D721Med (cell line): ENCODE measurements at regions not wholly inside any gene's neighbourhood (a gene's known extent, or its start where the extent isn't known, plus 50 kb on each side); places are given as distances from the start of the nearest gene placed in this dataset.
"Not testable (repeated sequence)": the region's sequence is repeated elsewhere in the genome, so short reads cannot be mapped to it uniquely, and the experiment has no call there.

Experiments used
- DNase-seq: peaks from one replicate; pipeline ENCODE4 v3.0.0; 2011; ENCODE audit warnings: low spot score; ENCODE audit not compliant: insufficient read length
- FAIRE-seq: peaks from 2 replicates; lab custom pipeline; 2011; peaks lifted over from hg19 to GRCh38; lab: Jason Lieb, UNC
- TF ChIP-seq, protein P1 (sequence below): IDR thresholded peaks from 2 replicates; pipeline ENCODE4 v1.5.1; 2012; ENCODE audit warnings: mild to moderate bottlenecking, control low read depth; ENCODE audit not compliant: insufficient read depth; ENCODE audit errors: missing control alignments

- no peak for FAIRE-seq
- TF ChIP-seq, protein P1, sequence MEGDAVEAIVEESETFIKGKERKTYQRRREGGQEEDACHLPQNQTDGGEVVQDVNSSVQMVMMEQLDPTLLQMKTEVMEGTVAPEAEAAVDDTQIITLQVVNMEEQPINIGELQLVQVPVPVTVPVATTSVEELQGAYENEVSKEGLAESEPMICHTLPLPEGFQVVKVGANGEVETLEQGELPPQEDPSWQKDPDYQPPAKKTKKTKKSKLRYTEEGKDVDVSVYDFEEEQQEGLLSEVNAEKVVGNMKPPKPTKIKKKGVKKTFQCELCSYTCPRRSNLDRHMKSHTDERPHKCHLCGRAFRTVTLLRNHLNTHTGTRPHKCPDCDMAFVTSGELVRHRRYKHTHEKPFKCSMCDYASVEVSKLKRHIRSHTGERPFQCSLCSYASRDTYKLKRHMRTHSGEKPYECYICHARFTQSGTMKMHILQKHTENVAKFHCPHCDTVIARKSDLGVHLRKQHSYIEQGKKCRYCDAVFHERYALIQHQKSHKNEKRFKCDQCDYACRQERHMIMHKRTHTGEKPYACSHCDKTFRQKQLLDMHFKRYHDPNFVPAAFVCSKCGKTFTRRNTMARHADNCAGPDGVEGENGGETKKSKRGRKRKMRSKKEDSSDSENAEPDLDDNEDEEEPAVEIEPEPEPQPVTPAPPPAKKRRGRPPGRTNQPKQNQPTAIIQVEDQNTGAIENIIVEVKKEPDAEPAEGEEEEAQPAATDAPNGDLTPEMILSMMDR: no peak
- no peak for DNase-seq
Measured at GRCh38 chr16:59540621-59541020, 806.5 kb upstream of the GOT2 start.

GRCh38 chr16:59535298-59535697 lies 801.2 kb upstream of the GOT2 start:
- DNase-seq (no peak), FAIRE-seq (no peak)
- TF ChIP-seq, protein P1: no peak

DNA sequence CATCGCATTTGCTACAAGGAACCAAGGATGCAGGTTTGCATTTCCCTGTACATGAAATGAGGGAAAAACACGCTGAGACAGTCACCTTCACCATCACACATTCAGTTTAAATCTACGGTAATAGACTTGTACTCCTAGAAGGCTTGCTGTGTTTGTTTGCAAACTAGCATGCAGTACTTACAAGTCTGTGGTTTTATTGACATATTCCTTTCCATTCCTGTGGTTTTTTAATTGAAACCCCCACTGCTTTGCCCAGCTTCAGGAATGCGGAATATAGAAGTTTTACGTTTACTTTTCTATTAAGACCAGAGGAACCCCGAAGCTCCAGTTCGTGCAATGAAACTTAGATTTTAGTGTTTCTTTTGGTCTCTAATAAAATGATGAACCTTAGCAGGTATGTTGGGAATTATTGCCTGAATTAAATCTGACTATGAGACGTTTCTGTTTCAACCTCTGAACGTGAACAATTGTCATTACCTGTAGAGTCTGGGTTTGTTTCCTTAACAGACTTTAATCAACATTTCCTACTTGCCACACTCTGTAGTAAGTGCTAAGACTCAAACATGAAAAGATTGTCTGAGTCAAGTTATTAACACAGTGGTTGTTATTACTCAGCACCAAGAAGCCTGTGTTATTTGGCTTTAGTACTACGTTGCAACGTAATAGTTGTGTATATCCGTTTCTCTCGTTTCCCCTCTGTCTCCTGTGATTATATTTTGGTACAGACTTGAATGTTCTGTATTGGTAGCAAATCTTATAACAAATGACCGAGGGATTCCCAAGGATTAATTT lies 793.3 kb upstream of the GOT2 start:
- TF ChIP-seq, protein P1: no peak
- no peak for FAIRE-seq
- DNase-seq: no peak

- FAIRE-seq: no peak
- TF ChIP-seq, protein P1: no peak
- DNase-seq: no peak
Measured at GRCh38 chr16:59522826-59523225, 788.7 kb upstream of the GOT2 start.

DNA sequence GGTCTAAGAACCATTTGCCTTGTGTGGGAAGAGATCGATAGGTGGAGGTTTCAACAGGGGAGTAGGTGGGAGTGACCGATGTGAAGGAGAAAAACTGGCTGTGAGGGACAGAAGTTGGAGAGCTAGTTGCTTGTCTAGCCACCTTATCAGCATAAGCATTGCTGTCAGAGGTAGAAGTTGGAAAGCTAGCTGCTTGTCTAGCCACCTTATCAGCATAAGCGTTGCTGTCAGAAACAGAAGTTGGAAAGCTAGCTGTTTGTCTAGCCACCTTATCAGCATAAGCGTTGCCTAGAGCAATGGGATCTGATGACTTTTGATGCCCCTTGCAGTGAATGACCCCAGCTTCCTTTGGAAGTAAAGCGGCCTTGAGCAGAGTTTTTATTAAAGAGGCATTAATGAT lies 784.6 kb upstream of the GOT2 start:
- not testable (repeated sequence) for FAIRE-seq, DNase-seq

- no peak for DNase-seq
- FAIRE-seq: no peak
- TF ChIP-seq, protein P1: no peak
Measured at GRCh38 chr16:59514651-59515050, 780.5 kb upstream of the GOT2 start.

DNA sequence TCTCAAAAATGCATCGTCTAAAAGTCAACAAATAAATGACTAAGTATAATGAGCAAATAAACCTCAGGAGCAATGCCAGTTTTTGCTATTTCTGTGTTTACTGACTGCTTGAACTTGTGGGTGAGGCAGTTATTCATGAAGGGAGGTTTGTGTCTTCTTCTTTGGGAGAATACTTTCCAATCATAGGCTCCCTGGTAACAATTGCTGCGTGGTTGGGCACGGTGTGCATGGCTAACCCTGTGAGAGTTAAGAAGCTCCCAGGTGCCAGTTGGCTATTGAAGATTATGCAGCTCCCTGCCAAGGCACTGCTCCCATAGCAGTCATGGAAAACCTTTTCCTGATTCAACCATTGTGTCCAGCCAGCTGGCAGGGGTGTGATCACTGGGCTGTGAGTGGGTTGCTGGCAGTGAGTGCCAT lies 775.9 kb upstream of the GOT2 start:
- FAIRE-seq: no peak
- DNase-seq: no peak
- TF ChIP-seq, protein P1: no peak
